ENCODE measurements at regions not wholly inside any gene's neighbourhood (a gene's known extent, or its start where the extent isn't known, plus 50 kb on each side); places are given as distances from the start of the nearest gene placed in this dataset.

DNA sequence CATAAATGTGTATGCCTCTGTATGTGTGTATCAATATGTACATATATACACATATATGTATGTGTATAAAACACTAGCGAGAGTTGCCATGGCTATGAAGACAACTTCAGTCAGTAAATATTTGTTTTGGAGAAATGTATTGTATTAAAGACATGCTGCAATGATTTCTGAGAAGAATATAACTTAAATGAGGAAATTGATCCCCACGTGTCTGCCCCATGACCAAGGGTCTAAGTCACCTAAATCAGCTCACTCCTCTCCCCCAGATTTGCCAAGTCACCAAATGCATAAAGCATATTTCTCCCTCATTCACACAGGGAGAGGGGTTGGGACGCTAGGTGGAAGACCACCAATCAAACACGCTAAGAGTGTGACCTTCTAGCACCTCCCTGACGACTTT lies 58.3 kb upstream of the LYST start:
- no peak for DNase-seq (ENCODE audit: low read depth in 3 of 3, low spot score in 2 of 3)

GRCh38 chr1:235923466-235924021 lies 56.8 kb upstream of the LYST start:
- DNase-seq (ENCODE audit: low read depth in 3 of 3, low spot score in 2 of 3) = no peak

DNA sequence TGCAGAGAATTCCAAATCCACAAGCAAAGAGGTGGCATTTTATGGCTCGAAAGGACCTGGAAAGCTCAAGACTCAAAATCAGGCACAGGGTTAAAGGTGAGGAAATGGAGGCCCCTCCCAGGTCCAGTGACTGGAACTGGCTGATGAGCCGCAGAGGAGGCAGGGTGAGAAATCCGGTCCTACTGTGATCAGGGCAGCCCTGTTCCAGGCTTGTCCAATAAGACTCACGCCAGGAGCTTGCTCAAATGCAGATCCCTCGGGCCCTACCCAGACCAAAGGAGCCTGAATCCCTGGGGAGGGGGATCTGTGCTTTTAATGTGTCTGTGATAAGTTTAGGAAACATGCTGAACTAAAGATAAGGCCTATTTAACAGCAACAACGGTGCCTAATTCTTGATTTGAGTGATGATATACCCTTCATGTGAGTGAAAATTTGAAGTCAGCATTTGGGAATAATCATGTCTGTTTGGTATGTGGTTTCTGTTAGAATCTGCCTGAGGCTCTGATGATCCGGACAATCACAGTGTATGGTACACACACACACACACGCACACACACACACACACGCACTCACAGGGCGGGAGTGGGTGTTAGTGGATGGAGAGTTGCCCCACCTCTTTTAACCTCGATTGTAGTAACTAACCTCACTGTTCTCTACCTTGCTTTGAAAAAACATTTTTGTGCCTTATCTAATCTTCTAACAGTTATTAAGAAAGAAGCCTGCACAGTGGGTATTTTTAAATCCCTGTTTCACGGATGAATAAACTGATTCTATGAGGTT lies 54.1 kb upstream of the LYST start:
- no peak for DNase-seq (ENCODE audit: low read depth in 3 of 3, low spot score in 2 of 3)

- DNase-seq (ENCODE audit: low read depth in 3 of 3, low spot score in 2 of 3) = no peak
Measured at GRCh38 chr1:235919833-235920441, 53.2 kb upstream of the LYST start.

DNA sequence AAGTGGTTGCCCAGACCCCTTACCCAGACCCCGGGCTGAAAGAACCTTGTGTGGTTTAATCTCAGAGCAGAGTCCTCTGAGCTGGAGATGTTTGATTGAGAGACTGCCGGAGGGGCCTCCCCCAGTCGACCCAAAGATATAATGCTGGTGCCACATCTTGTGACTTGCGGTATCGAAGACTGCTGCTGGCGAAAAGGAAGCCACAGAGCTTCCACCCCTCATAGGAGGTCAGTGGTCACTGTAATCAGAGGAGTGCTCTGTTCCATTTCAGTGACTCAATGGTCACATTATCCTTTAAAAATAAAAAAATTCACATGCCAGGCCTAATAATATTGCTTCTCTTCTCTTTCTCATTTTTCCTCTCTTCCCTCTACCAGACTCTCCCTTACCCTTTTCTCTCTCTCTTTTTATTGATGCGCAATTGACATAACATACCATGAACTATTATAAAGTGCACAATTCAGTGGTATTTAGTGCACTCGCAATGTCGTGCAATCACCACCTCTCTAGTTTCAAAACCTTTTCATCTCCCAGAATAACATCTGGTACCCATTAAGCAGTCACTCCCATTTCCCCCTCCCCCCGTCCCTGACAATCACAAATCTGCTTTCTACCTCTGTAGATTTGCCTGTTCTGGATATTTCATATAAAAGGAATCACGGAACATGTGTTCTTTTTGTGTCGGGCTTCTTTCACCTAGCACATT lies 52.6 kb upstream of the LYST start:
- no peak for DNase-seq (ENCODE audit: low read depth in 3 of 3, low spot score in 2 of 3)

- DNase-seq (ENCODE audit: low read depth in 3 of 3, low spot score in 2 of 3) = no peak
Measured at GRCh38 chr1:235918465-235918864, 51.8 kb upstream of the LYST start.

DNA sequence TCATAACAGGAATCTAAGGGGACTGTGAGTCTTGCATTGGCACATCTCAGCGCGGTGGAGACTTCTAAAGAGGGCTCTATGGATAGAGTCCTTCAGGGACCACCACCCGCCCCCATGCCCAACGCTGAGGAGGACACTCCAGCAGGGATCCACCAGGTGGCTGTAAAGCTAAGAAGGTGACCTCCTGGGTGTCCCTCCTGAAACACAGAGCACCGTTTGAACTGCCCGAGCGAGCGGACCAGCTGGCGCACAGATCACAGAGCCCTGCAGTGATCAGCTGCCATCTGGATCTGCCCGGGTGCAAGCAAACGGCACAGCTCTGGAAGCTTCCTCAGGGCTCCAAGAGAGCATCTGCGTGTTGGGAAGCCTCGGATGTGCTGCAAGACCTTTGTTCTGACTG lies 51.3 kb upstream of the LYST start:
- no peak for DNase-seq (ENCODE audit: low read depth in 3 of 3, low spot score in 2 of 3)

- peak in 2 of 3 donors; percentile 62 to 67 for DNase-seq (ENCODE audit: low read depth in 3 of 3, low spot score in 2 of 3)
Measured at GRCh38 chr1:235917267-235917811, 50.6 kb upstream of the LYST start.
